ENCODE measurements at regions not wholly inside any gene's neighbourhood (a gene's known extent, or its start where the extent isn't known, plus 50 kb on each side); places are given as distances from the start of the nearest gene placed in this dataset.
A peak's percentile ranks its signal among the peaks of the same experiment; 100 is the strongest.
"Not testable (repeated sequence)": the region's sequence is repeated elsewhere in the genome, so short reads cannot be mapped to it uniquely, and the experiment has no call there.

GRCh38 chr16:22693638-22694340 lies 120.2 kb upstream of the HS3ST2 start:
- intact Hi-C loops (cut with DNase I; ENCODE audit: low total_unique reads) = loop anchor here (10.0 kb wide), 1 partner anchor 1499 kb away; no protein-coding TSS in a partner anchor
- Histone ChIP-seq H3K4me3 (no peak overlapping the region), H3K4me1 (peaks cover 6 to 21% (median 13%) of the 10 kb centered on the region in 4 donors), H3K27me3 (peaks cover 6% of the 10 kb centered on the region), H3K9me3 (no peaks in the 10 kb centered on the region), H3K27ac (peak overlapping the region; percentile 62 to 81 (median 74)), H3K36me3 (no peaks in the 10 kb centered on the region)
- WGBS, 2 donors (ENCODE audit: low coverage in 1 of 2) = 72 to 77% methylated on average over 8 of the region's 8 CpGs
- TF ChIP-seq CTCF (IDR thresholded peaks at IDR 0.05) (no peak), POLR2A (IDR thresholded peaks at IDR 0.05) (no peak), POLR2AphosphoS5 (IDR thresholded peaks at IDR 0.05) (no peak), EP300 (IDR thresholded peaks at IDR 0.05; ENCODE audit: low read depth) (no peak)
- in situ Hi-C loops (cut with MboI; ENCODE audit: low pct_ligation_motif_present in 1 of 4, low pct_unique_long_range_greater_than_20kb in 1 of 4, low sequenced_read_pairs in 3 of 4) = no loop called here
- no peak for DNase-seq

- peak overlapping the region; percentile 62 to 81 (median 74) for H3K27ac ChIP-seq
- peaks cover 6% of the 10 kb centered on the region for H3K27me3 ChIP-seq
- peaks cover 6 to 21% (median 13%) of the 10 kb centered on the region in 4 donors for H3K4me1 ChIP-seq
- H3K9me3 ChIP-seq = no peaks in the 10 kb centered on the region
- no peaks in the 10 kb centered on the region for H3K36me3 ChIP-seq
- H3K4me3 ChIP-seq = no peak overlapping the region
- TF ChIP-seq POLR2AphosphoS5 (IDR thresholded peaks at IDR 0.05) (peak in 2 of 3 donors; percentile 74 to 75), POLR2A (IDR thresholded peaks at IDR 0.05) (no peak), CTCF (IDR thresholded peaks at IDR 0.05) (no peak), EP300 (IDR thresholded peaks at IDR 0.05; ENCODE audit: low read depth) (peak; percentile 42)
- intact Hi-C loops (cut with DNase I; ENCODE audit: low total_unique reads) = loop anchor here (10.0 kb wide), 1 partner anchor 1500 kb away; no protein-coding TSS in a partner anchor
- WGBS, 2 donors (ENCODE audit: low coverage in 1 of 2) = 48 to 55% methylated on average over 6 of the region's 6 CpGs
- in situ Hi-C loops (cut with MboI; ENCODE audit: low pct_ligation_motif_present in 1 of 4, low pct_unique_long_range_greater_than_20kb in 1 of 4, low sequenced_read_pairs in 3 of 4) = loop anchor here in 3 of 4 donors (5.0 kb wide), 1 partner anchor 1113 kb away; no protein-coding TSS in a partner anchor
- peak; percentile 22 for DNase-seq
Observed at GRCh38 chr16:22694887-22695382, 119.0 kb upstream of the HS3ST2 start.

- DNase-seq, H3K4me3 ChIP-seq, H3K9me3 ChIP-seq, H3K27me3 ChIP-seq, H3K36me3 ChIP-seq: not testable (repeated sequence)
- 94 to 95% methylated on average over 7 of the region's 7 CpGs for WGBS, 2 donors (ENCODE audit: low coverage in 1 of 2)
- in situ Hi-C loops (cut with MboI; ENCODE audit: low pct_ligation_motif_present in 1 of 4, low pct_unique_long_range_greater_than_20kb in 1 of 4, low sequenced_read_pairs in 3 of 4) (loop anchor here in 3 of 4 donors (5.0 kb wide), 1 partner anchor 1113 kb away; no protein-coding TSS in a partner anchor), intact Hi-C loops (cut with DNase I; ENCODE audit: low total_unique reads) (loop anchor here (10.0 kb wide), 1 partner anchor 1501 kb away; no protein-coding TSS in a partner anchor)
- Histone ChIP-seq H3K4me1 (peaks cover 6 to 21% (median 13%) of the 10 kb centered on the region in 4 donors), H3K27ac (peak overlapping the region; percentile 62 to 81 (median 74))
Observed at GRCh38 chr16:22695773-22696172, 118.2 kb upstream of the HS3ST2 start.

GRCh38 chr16:22699356-22699755 lies 114.6 kb upstream of the HS3ST2 start:
- peaks cover 4 to 14% (median 8%) of the 10 kb centered on the region in 4 donors for H3K4me1 ChIP-seq
- no peak for DNase-seq
- peaks cover 6% of the 10 kb centered on the region for H3K27me3 ChIP-seq
- H3K36me3 ChIP-seq = no peaks in the 10 kb centered on the region
- H3K27ac ChIP-seq = no peak overlapping the region
- intact Hi-C loops (cut with DNase I; ENCODE audit: low total_unique reads) (loop anchor here (10.0 kb wide), 1 partner anchor 1505 kb away; no protein-coding TSS in a partner anchor), in situ Hi-C loops (cut with MboI; ENCODE audit: low pct_ligation_motif_present in 1 of 4, low pct_unique_long_range_greater_than_20kb in 1 of 4, low sequenced_read_pairs in 3 of 4) (loop anchor here in 3 of 4 donors (5.0 kb wide), 1 partner anchor 1117 kb away; no protein-coding TSS in a partner anchor)
- WGBS, 2 donors (ENCODE audit: low coverage in 1 of 2) = 77 to 90% methylated on average over 5 of the region's 5 CpGs
- H3K9me3 ChIP-seq = no peaks in the 10 kb centered on the region
- TF ChIP-seq POLR2AphosphoS5 (IDR thresholded peaks at IDR 0.05) (no peak), CTCF (IDR thresholded peaks at IDR 0.05) (no peak)
- no peak overlapping the region for H3K4me3 ChIP-seq
